ENCODE measurements at regions not wholly inside any gene's neighbourhood (a gene's known extent, or its start where the extent isn't known, plus 50 kb on each side); places are given as distances from the start of the nearest gene placed in this dataset.

GRCh38 chr14:51600658-51601057 is 51.1 kb upstream of the FRMD6 start:
- ATAC-seq (no peak), DNase-seq (ENCODE audit: low read depth, low spot score) (no peak)
- RAD21 ChIA-PET (ENCODE audit: low non-redundant PET in 1 of 2, low total read pairs in 2 of 2, uncharacterized antibody in 2 of 2, unreplicated experiment in 2 of 2): no interaction called here
- no TSS peak for BruUV-seq (replicated peaks)
- no peaks in the 10 kb centered on the region for H3K79me2 ChIP-seq (ENCODE audit: insufficient read depth, low read length)
- CTCF ChIA-PET: no interaction called here
- H2AFZ ChIP-seq (ENCODE audit: low read depth, low read length, poor library complexity, severe bottlenecking): no peak overlapping the region
- no peaks in the 10 kb centered on the region for H3K9me2 ChIP-seq (ENCODE audit: insufficient read depth)
- no peak for TF ChIP-seq SIN3A (IDR thresholded peaks at IDR 0.05; ENCODE audit: low read depth)
- no peak for TF ChIP-seq POLR2A (IDR thresholded peaks at IDR 0.05; ENCODE audit: borderline replicate concordance, extremely low read depth, insufficient read depth, insufficient read length)
- no peak for TF ChIP-seq RAD21 (IDR thresholded peaks at IDR 0.05; ENCODE audit: low read depth)
- no peak for TF ChIP-seq ATF3 (IDR thresholded peaks at IDR 0.05)
- H3K27ac ChIP-seq (ENCODE audit: low read depth, low read length): no peak overlapping the region
- H3K9ac ChIP-seq (ENCODE audit: low read length): no peak overlapping the region
- intact Hi-C loops (cut with micrococcal nuclease): no loop called here
- POLR2A ChIA-PET: no interaction called here
- H3K4me1 ChIP-seq (ENCODE audit: control insufficient read depth in 1 of 2, insufficient read depth in 2 of 2, low read length in 2 of 2): no peaks in the 10 kb centered on the region
- no peaks in the 10 kb centered on the region for H3K36me3 ChIP-seq (ENCODE audit: control insufficient read depth in 1 of 2, insufficient read depth in 2 of 2, low read length in 2 of 2)
- no peak overlapping the region for H3K4me2 ChIP-seq (ENCODE audit: low read length)
- H3K27me3 ChIP-seq (ENCODE audit: insufficient read depth, low read length): no peaks in the 10 kb centered on the region
- H3K9me3 ChIP-seq (ENCODE audit: control insufficient read depth in 1 of 2, insufficient read depth in 1 of 2, low read depth in 1 of 2, low read length in 2 of 2): no peaks in the 10 kb centered on the region
- H3K4me3 ChIP-seq (replicated peaks in 1 of 2; ENCODE audit: low read depth in 1 of 2, low read length in 2 of 2): no peak overlapping the region
- no peaks in the 10 kb centered on the region for H4K20me1 ChIP-seq (ENCODE audit: insufficient read depth)
